ENCODE measurements at regions not wholly inside any gene's neighbourhood (a gene's known extent, or its start where the extent isn't known, plus 50 kb on each side); places are given as distances from the start of the nearest gene placed in this dataset.

- TF ChIP-seq CTCF (IDR thresholded peaks at IDR 0.05; ENCODE audit: low read depth, low read length): no peak
- no peak for DNase-seq (ENCODE audit: low read depth in 2 of 2)
- no peak overlapping the region for H3K4me3 ChIP-seq (replicated peaks in 1 of 2; ENCODE audit: low read depth in 2 of 2, low read length in 2 of 2)
Observed at GRCh38 chr3:167901138-167901537, 165.6 kb downstream of the SERPINI1 start.

GRCh38 chr3:167899093-167899492, 163.6 kb downstream of the SERPINI1 start:
- no peak overlapping the region for H3K4me3 ChIP-seq (replicated peaks in 1 of 2; ENCODE audit: low read depth in 2 of 2, low read length in 2 of 2)
- DNase-seq (ENCODE audit: low read depth in 2 of 2): no peak
- no peak for TF ChIP-seq CTCF (IDR thresholded peaks at IDR 0.05; ENCODE audit: low read depth, low read length)

- no peak for TF ChIP-seq CTCF (IDR thresholded peaks at IDR 0.05; ENCODE audit: low read depth, low read length)
Observed at GRCh38 chr3:167898091-167898490, 162.6 kb downstream of the SERPINI1 start.

GRCh38 chr3:167895684-167896083, 160.2 kb downstream of the SERPINI1 start:
- no peak for TF ChIP-seq CTCF (IDR thresholded peaks at IDR 0.05; ENCODE audit: low read depth, low read length)
- no peak for DNase-seq (ENCODE audit: low read depth in 2 of 2)
- no peak overlapping the region for H3K4me3 ChIP-seq (replicated peaks in 1 of 2; ENCODE audit: low read depth in 2 of 2, low read length in 2 of 2)

More at GRCh38 chr3:167898091-167898490, 162.6 kb downstream of the SERPINI1 start:
- DNase-seq (ENCODE audit: low read depth in 2 of 2): no peak
- no peak overlapping the region for H3K4me3 ChIP-seq (replicated peaks in 1 of 2; ENCODE audit: low read depth in 2 of 2, low read length in 2 of 2)

GRCh38 chr3:167895178-167895577, 159.7 kb downstream of the SERPINI1 start:
- DNase-seq (ENCODE audit: low read depth in 2 of 2): no peak
- TF ChIP-seq CTCF (IDR thresholded peaks at IDR 0.05; ENCODE audit: low read depth, low read length): no peak
- no peak overlapping the region for H3K4me3 ChIP-seq (replicated peaks in 1 of 2; ENCODE audit: low read depth in 2 of 2, low read length in 2 of 2)

- no peak for DNase-seq (ENCODE audit: low read depth in 2 of 2)
- H3K4me3 ChIP-seq (replicated peaks in 1 of 2; ENCODE audit: low read depth in 2 of 2, low read length in 2 of 2): no peak overlapping the region
- TF ChIP-seq CTCF (IDR thresholded peaks at IDR 0.05; ENCODE audit: low read depth, low read length): no peak
Observed at GRCh38 chr3:167892205-167892604, 156.7 kb downstream of the SERPINI1 start.

GRCh38 chr3:167887096-167887495, 151.6 kb downstream of the SERPINI1 start:
- no peak overlapping the region for H3K4me3 ChIP-seq (replicated peaks in 1 of 2; ENCODE audit: low read depth in 2 of 2, low read length in 2 of 2)
- peak in 1 of 2 donors; percentile 55 for DNase-seq (ENCODE audit: low read depth in 2 of 2)
- TF ChIP-seq CTCF (IDR thresholded peaks at IDR 0.05; ENCODE audit: low read depth, low read length): no peak
